C4-2B (cell line): ENCODE measurements at regions not wholly inside any gene's neighbourhood (a gene's known extent, or its start where the extent isn't known, plus 50 kb on each side); places are given as distances from the start of the nearest gene placed in this dataset.

Experiments used
- ZFX ChIP-seq: fragments of 450-650 bp; IDR thresholded peaks from 2 replicates; pipeline ENCODE4 v1.6.1; 2017
- TF ChIP-seq, protein P1 (sequence below): fragments of 450-650 bp; conservative IDR thresholded peaks from 2 replicates; pipeline ENCODE4 v1.5.1; 2017; ENCODE audit warnings: mild to moderate bottlenecking

- TF ChIP-seq, protein P1, sequence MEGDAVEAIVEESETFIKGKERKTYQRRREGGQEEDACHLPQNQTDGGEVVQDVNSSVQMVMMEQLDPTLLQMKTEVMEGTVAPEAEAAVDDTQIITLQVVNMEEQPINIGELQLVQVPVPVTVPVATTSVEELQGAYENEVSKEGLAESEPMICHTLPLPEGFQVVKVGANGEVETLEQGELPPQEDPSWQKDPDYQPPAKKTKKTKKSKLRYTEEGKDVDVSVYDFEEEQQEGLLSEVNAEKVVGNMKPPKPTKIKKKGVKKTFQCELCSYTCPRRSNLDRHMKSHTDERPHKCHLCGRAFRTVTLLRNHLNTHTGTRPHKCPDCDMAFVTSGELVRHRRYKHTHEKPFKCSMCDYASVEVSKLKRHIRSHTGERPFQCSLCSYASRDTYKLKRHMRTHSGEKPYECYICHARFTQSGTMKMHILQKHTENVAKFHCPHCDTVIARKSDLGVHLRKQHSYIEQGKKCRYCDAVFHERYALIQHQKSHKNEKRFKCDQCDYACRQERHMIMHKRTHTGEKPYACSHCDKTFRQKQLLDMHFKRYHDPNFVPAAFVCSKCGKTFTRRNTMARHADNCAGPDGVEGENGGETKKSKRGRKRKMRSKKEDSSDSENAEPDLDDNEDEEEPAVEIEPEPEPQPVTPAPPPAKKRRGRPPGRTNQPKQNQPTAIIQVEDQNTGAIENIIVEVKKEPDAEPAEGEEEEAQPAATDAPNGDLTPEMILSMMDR, result no peak
- TF ChIP-seq ZFX, result no peak
These were observed 296.2 kb upstream of the CDH5 start for GRCh38 chr16:66070140-66070917.
